ENCODE measurements at regions not wholly inside any gene's neighbourhood (a gene's known extent, or its start where the extent isn't known, plus 50 kb on each side); places are given as distances from the start of the nearest gene placed in this dataset.

- Histone ChIP-seq H3K27me3 (ENCODE audit: control insufficient read depth, insufficient read depth, low read length) (peaks cover 12% of the 10 kb centered on the region), H3K79me1 (ENCODE audit: low read depth in 1 of 2, low read length in 2 of 2) (no peaks in the 10 kb centered on the region), H3K14ac (replicated peaks; ENCODE audit: low read depth, low read length) (no peak overlapping the region), H3K9me1 (ENCODE audit: insufficient read depth, low read length) (no peaks in the 10 kb centered on the region), H3K23ac (ENCODE audit: low read depth, low read length) (no peak overlapping the region), H3K4ac (ENCODE audit: low read depth, low read length) (no peak overlapping the region), H3K9ac (ENCODE audit: low read depth, low read length) (no peak overlapping the region), H4K20me1 (ENCODE audit: insufficient read depth, low read length) (no peaks in the 10 kb centered on the region), H2BK15ac (ENCODE audit: low read depth, low read length) (no peak overlapping the region), H4K5ac (ENCODE audit: low read depth, low read length) (no peak overlapping the region), H2AK9ac (replicated peaks; ENCODE audit: low read depth, low read length, poor library complexity) (no peak overlapping the region), H3K4me1 (ENCODE audit: control insufficient read depth, insufficient read depth, low read length) (no peaks in the 10 kb centered on the region), H3K4me3 (ENCODE audit: insufficient read depth, low read depth, low read length) (no peak overlapping the region), H3K36me3 (ENCODE audit: control insufficient read depth, insufficient read depth, low read length) (no peaks in the 10 kb centered on the region), H2BK5ac (ENCODE audit: low read depth, low read length, poor library complexity, severe bottlenecking) (no peak overlapping the region), H2AFZ (replicated peaks; ENCODE audit: low read length, poor library complexity) (no peak overlapping the region), H2AK5ac (ENCODE audit: low read depth, low read length) (no peak overlapping the region), H3K56ac (ENCODE audit: extremely low read depth, insufficient read depth, low read length) (no peak overlapping the region), H2BK120ac (ENCODE audit: low read depth, low read length) (no peak overlapping the region), H4K91ac (ENCODE audit: insufficient read depth, low read depth, low read length) (no peak overlapping the region), H2BK20ac (ENCODE audit: low read depth, low read length) (no peak overlapping the region), H3K9me3 (ENCODE audit: control insufficient read depth, insufficient read depth, low read length) (no peaks in the 10 kb centered on the region), H3K27ac (ENCODE audit: insufficient read depth, low read length) (no peak overlapping the region), H3K4me2 (ENCODE audit: low read depth, low read length) (no peak overlapping the region), H3K18ac (ENCODE audit: low read depth, low read length) (no peak overlapping the region), H4K8ac (ENCODE audit: low read depth in 2 of 2, low read length in 2 of 2) (no peak overlapping the region)
- POLR2A ChIA-PET (ENCODE audit: unreplicated experiment), result no interaction called here
- TF ChIP-seq RCOR1 (IDR thresholded peaks at IDR 0.05; ENCODE audit: insufficient replicate concordance, low read length), result no peak
- ATAC-seq (ENCODE audit: low read depth), result no peak
- in situ Hi-C loops (cut with MboI; ENCODE audit: low sequenced_read_pairs), result no loop called here
- intact Hi-C loops (cut with micrococcal nuclease), result no loop called here
- dilution Hi-C loops (cut with HindIII; ENCODE audit: low sequenced_read_pairs, unreplicated experiment), result no loop called here
- BruUV-seq (replicated peaks), result no TSS peak
- DNase-seq, result no peak
- 57% methylated on average over 3 of the region's 14 CpGs; no CpG with 5 or more reads in 1 of the 2 experiments for WGBS, 2 experiments (ENCODE audit: extremely low coverage in 2 of 2, insufficient read length in 1 of 2)
- CTCF ChIA-PET, result no interaction called here
Measured at GRCh38 chr9:108783731-108784495, 71.9 kb downstream of the ACTL7B start.
